ENCODE measurements at regions not wholly inside any gene's neighbourhood (a gene's known extent, or its start where the extent isn't known, plus 50 kb on each side); places are given as distances from the start of the nearest gene placed in this dataset.

DNA sequence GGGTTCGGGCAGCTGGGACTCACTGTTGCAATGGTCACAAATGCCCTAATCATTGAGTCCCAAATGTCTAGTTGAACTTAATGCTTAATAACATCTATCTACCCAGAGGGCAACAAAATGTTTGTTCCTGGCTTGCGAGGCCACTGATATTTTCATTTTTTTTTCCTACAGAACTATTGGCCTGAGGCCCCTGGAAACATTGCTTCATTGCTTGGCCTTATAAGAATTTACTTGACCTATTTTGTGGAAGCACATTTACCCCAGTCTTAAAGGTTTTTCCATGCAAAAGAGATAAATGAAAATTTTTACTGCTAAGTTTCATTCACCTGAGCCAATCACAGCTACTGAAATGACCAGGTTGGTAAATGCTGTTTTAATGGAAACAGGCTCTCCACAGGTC is 133.1 kb upstream of the RIPOR2 start:
- H3K4me3 ChIP-seq: no peak overlapping the region
- H3K27me3 ChIP-seq: no peaks in the 10 kb centered on the region
- intact Hi-C loops (cut with DNase I; ENCODE audit: low total_unique reads): no loop called here
- TF ChIP-seq, protein P1, sequence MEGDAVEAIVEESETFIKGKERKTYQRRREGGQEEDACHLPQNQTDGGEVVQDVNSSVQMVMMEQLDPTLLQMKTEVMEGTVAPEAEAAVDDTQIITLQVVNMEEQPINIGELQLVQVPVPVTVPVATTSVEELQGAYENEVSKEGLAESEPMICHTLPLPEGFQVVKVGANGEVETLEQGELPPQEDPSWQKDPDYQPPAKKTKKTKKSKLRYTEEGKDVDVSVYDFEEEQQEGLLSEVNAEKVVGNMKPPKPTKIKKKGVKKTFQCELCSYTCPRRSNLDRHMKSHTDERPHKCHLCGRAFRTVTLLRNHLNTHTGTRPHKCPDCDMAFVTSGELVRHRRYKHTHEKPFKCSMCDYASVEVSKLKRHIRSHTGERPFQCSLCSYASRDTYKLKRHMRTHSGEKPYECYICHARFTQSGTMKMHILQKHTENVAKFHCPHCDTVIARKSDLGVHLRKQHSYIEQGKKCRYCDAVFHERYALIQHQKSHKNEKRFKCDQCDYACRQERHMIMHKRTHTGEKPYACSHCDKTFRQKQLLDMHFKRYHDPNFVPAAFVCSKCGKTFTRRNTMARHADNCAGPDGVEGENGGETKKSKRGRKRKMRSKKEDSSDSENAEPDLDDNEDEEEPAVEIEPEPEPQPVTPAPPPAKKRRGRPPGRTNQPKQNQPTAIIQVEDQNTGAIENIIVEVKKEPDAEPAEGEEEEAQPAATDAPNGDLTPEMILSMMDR (IDR thresholded peaks at IDR 0.05): no peak
- TF ChIP-seq POLR2A (IDR thresholded peaks at IDR 0.05): no peak
- H3K4me1 ChIP-seq: no peaks in the 10 kb centered on the region
- H3K27ac ChIP-seq: no peak overlapping the region
- no peaks in the 10 kb centered on the region for H3K36me3 ChIP-seq
- DNase-seq: no peak
- H3K9me3 ChIP-seq: no peaks in the 10 kb centered on the region

DNA sequence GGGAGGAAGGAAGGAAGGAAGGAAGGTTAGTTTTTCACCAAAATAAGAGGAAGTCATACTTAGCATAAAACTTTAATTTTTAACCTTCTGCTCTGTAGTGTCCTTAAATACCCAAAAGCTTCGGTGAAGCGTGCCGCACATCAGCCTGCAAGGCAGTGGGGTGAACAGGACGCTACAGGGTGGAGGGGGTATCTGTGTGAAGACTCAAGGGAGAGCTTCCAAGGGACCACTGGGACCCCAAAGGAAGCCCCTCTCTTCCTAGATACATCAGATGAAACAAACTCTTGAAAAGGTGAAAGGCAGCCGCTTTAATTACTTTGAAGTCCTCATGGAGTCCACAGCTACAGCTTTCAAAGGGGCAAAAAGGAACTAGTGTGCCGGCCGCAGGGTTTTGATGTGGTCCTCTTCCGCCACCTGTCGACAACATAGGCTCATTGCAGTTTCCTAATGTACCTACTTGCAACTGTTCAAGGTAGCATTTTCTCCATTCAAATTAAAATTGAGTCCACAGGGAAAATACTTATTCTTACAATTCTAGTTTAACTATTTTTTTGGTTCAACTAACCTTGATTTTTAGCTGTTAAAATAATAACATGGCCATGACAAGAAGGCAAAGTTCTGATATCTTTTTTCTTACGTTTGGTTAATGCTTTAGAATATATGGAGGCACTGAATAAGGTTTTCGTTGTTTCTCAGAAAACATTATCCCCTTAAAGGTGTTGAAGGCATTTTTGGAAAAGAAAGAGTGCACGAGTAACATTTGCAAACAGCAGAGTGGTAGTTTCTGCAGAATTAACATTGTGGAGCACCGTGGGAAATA is 135.0 kb upstream of the RIPOR2 start:
- peak; percentile 81 to 89 for DNase-seq
- Histone ChIP-seq H3K9me3 (no peaks in the 10 kb centered on the region), H3K4me3 (no peak overlapping the region), H3K4me1 (no peaks in the 10 kb centered on the region), H3K27ac (peak overlapping the region; percentile 57 to 73), H3K36me3 (no peaks in the 10 kb centered on the region), H3K27me3 (no peaks in the 10 kb centered on the region)
- TF ChIP-seq, protein P1 (IDR thresholded peaks at IDR 0.05): peak; percentile 88 to 93 (median 91)
- TF ChIP-seq POLR2A (IDR thresholded peaks at IDR 0.05): no peak
- intact Hi-C loops (cut with DNase I; ENCODE audit: low total_unique reads): loop anchor here (5.0 kb wide), 1 partner anchor 213 kb away; no protein-coding TSS in a partner anchor

GRCh38 chr6:25078141-25078540 is 142.4 kb upstream of the RIPOR2 start:
- no peak overlapping the region for H3K4me3 ChIP-seq
- H3K36me3 ChIP-seq: no peaks in the 10 kb centered on the region
- intact Hi-C loops (cut with DNase I; ENCODE audit: low total_unique reads): no loop called here

DNA sequence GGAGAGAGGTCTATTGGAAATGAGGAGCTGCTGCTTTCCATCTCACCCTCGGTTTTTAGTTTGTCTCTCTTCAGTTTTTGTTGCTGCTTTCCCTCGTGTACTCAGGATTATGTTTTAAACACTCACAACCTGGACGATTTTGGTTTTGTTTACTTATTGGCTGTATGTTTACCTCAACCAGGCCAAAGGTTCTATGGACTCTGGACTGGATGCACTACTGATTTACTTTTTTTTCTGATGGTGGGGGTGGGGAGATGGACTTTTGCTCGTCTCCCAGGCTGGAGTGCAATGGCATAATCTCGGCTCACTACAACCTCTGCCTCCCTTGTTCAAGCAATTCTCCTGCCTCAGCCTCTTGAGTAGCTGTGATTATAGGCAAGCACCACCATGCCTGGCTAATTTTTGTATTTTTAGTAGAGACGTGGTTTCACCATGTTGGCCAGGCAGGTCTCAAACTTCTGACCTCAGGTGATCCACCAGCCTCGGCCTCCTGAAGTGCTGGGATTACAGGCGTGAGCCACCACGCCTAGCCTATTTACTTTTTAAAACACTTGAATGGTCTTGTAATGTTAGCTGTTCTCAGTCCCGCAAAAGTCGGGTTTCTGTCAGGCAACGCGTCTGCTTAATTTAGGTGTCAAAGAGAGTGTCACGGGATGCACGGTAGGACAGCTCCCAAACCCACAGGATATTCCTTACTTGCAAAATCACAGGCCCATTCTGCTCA is 148.2 kb upstream of the RIPOR2 start:
- TF ChIP-seq POLR2A (IDR thresholded peaks at IDR 0.05): no peak
- TF ChIP-seq, protein P1 (IDR thresholded peaks at IDR 0.05): no peak
- Histone ChIP-seq H3K27ac (peak overlapping the region; percentile 0 to 53), H3K9me3 (no peaks in the 10 kb centered on the region), H3K27me3 (no peaks in the 10 kb centered on the region), H3K4me3 (no peak overlapping the region), H3K4me1 (no peaks in the 10 kb centered on the region), H3K36me3 (no peaks in the 10 kb centered on the region)
- DNase-seq: no peak
- intact Hi-C loops (cut with DNase I; ENCODE audit: low total_unique reads): no loop called here

More at GRCh38 chr6:25078141-25078540, 142.4 kb upstream of the RIPOR2 start:
- no peaks in the 10 kb centered on the region for H3K27me3 ChIP-seq
- no peak overlapping the region for H3K27ac ChIP-seq
- DNase-seq: no peak
- H3K9me3 ChIP-seq: no peaks in the 10 kb centered on the region
- no peaks in the 10 kb centered on the region for H3K4me1 ChIP-seq
- TF ChIP-seq, protein P1 (IDR thresholded peaks at IDR 0.05): no peak
- no peak for TF ChIP-seq POLR2A (IDR thresholded peaks at IDR 0.05)

DNA sequence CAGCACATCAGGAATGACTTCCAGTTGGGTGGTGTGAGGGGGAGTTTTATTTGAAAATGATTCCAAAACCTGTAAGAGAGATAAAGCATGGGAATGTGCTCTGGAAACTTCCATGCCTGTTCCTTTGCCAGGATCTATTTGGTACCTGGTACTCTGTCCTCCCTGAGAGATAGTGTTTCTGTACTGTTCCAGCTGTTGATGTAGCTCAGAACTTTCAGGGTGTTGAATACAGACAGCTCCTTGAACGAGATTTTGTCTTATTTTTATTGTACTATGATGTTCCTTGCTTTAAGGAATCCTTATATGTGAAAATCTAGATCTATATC is 148.7 kb upstream of the RIPOR2 start:
- Histone ChIP-seq H3K4me3 (no peak overlapping the region), H3K36me3 (no peaks in the 10 kb centered on the region), H3K27ac (peak overlapping the region; percentile 0 to 53), H3K4me1 (no peaks in the 10 kb centered on the region), H3K9me3 (no peaks in the 10 kb centered on the region), H3K27me3 (no peaks in the 10 kb centered on the region)
- intact Hi-C loops (cut with DNase I; ENCODE audit: low total_unique reads): no loop called here
- DNase-seq: no peak
- TF ChIP-seq POLR2A (IDR thresholded peaks at IDR 0.05): no peak
- TF ChIP-seq, protein P1 (IDR thresholded peaks at IDR 0.05): no peak

Data from uterus (tissue), 3 donors.